GM18498 (cell line): ENCODE measurements at regions not wholly inside any gene's neighbourhood (a gene's known extent, or its start where the extent isn't known, plus 50 kb on each side); places are given as distances from the start of the nearest gene placed in this dataset.

Experiments
- ATAC-seq: cut with Tn5 transposase; IDR thresholded peaks from one replicate; pipeline ENCODE4 v1.9.1; 2021; ENCODE audit warnings: mild to moderate bottlenecking, moderate library complexity; ENCODE audit not compliant: unreplicated experiment

DNA sequence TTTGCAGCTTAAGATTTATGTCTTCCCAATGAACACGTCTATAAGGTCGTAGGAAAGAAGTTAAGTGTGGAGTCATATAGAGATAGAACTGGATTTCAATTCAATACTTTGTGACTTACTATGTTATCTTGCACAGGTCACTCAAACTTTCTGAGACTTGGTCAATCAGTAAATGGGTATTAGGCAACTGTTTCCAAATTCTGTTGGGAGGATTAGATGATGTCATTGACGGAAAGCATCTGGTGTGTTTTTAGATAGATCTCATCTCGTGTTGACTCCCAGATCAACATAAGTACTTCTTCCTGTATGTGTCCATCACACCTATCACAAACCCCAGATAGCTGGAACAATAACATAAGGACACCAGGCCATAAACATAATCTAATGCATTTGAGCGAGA, 771.1 kb upstream of the FANCL start:
- no peak for ATAC-seq

DNA sequence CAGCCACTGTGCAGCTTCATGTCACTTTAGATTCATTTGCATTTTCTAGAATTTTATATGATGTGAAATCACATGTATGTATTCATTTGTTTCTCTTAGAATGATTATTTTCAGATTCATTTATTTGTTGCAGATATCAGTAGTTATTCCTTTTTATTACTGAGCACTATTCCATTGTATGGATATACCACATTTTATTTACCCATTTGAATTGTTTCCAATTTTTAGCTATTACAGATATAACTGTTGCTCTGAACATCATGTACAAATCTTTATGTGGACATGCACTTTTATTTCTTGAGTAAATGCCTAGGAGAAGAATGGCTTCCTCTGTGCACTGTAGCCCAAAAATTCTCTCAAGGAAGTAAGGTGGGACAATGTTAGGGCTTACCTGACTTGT, 767.8 kb upstream of the FANCL start:
- no peak for ATAC-seq

DNA sequence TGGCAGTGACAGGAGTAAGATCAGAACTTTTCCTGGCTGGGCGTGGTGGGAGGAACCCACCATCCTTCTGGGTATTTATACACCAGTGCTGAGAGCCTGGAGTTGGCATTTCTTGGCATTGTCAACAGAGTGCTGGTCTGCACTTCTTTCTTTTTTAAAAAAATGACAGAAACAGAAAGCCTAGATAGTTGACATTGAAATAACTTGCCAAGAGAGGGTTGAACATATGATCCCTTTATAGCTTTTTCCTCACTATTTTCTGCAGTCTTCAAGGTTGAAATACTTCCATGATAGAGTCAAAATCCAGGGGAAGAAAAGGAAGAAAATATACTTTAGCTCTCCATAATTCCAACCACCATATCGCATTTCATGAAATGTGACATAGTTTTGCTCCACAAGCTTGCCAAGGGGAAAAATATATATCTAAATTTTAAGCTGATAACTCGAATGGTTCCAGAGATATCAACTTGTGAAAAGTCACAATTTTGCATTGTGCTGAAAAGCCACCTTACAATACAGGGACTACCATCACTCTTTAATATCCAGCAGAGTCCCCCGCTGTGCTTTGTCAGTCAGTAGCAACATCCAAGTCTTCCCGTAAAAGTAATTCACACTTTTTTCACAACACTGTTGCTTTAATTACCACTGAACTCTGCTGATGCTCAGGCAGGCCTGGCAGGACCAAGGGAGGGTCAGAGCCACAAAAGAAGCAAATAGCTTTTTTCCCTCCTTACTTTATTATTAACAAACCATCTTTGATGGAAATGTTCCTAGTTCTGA, 764.9 kb upstream of the FANCL start:
- no peak for ATAC-seq

DNA sequence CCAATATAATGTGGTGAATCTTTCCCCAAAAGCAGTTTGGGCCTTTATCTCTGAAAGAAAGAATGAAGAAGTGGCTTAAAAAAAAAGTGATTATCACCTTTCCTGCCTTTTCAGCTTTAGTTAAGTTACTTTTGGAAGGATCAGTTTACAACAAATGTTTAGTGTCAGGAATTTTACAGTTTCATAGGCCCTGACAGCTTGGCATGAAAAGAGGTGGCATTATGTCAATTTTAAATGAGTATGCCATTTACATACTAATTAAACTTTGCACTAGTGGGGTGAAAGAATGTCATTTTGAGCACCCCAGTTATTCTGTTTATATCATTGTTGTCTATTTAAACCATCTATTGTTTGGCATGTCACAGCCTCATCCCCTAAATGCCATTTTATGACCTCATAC, 763.5 kb upstream of the FANCL start:
- no peak for ATAC-seq

DNA sequence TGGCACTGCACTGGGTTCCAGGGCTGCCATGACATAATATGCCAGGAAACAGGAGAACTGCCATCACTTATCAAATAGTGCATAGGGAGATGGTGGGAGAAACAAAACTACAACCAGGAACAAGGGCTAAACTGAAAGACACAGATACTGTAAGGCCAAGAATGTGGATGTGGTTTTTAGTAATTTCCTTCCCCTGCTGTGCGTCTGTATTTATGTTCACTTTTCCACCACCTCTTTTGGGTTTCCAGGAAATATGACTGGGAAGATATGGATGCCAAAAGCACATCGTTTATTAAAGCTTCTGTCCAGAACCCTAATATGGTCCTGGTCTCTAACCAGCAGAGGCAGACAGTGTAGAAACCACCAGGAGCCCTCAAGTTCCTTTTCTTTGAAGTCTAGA, 759.7 kb upstream of the FANCL start:
- no peak for ATAC-seq

DNA sequence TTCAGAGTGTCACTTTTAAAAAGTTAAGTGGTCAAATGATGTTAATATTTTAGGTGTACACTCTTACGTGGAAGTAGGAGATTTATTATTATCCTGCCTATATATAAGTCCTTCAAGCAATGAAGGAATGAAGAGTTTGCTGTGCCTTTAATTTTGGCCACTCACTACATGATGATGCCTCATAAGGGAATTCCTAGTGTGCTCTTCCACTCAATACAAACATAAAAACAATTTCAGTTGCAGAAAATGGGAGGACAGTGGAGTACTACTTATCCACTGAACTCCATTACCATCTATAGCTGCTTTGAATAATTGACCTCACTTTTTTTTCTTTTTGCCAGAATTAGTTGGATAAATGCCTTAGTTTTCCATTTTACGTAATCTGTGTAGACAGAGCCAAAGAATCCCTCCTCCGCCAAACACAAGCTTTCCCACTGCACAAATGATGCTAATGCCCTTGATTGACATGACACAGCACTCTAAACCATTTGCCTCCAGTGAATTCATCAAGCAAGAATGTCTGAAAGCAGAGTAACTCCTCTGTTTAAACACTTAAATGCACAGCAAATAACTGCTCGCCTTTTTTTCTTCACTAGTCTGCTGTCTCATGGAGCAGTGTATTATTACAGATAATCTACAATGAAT, 751.1 kb upstream of the FANCL start:
- ATAC-seq = no peak

DNA sequence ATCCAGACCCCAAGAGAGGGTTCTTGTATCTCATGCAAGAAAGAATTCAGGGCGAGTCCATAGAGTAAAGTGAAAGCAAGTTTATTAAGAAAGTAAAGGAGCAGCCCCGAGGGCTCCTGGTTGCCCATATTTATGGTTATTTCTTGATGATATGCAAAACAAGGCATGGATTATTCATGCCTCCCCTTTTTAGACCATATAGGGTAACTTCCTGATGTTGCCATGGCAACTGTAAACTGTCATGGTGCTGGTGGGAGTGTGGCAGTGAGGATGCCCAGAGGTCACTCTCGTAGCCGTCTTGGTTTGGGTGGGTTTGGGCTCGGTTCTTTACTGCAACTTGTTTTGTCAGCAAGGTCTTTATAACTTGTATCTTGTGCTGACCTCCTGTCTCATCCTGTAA, 750.2 kb upstream of the FANCL start:
- no peak for ATAC-seq

DNA sequence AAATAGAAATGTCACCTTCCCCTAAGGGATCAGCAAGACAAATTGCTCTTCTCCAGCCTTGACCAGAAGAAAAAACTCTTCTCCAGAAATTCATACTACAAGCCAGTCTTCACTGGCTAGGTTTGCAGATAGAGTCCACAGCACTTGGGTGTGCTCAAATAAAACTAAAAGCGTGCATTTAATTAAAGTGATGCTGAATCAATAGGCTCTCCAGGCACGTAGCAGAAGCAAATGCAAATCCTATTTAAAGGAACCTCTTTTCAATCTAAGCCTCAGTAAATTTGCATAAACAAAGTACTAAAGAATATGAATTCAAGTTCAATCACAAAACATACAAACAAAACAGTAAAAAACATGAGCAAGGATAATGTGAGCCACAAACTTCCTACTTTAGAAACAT, 744.4 kb upstream of the FANCL start:
- ATAC-seq = no peak

DNA sequence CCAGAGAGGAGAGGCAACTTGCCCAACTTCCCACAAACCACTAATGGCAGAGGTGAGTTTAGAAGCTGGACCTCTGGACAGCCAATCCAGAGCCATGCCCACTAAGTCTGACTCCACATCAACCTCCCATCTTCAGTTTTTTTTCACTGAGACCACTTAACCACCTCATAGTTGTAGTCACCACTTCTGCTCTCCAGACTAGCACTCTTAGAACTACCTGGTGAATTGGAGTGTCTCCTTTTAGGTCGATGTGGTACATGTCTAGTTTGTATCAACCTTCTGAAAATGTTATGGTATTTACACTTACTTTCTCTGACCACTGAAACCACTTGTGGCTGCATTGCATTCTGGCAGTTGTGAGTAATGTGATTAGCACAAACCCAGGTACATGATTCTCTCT, 743.6 kb upstream of the FANCL start:
- ATAC-seq = no peak

DNA sequence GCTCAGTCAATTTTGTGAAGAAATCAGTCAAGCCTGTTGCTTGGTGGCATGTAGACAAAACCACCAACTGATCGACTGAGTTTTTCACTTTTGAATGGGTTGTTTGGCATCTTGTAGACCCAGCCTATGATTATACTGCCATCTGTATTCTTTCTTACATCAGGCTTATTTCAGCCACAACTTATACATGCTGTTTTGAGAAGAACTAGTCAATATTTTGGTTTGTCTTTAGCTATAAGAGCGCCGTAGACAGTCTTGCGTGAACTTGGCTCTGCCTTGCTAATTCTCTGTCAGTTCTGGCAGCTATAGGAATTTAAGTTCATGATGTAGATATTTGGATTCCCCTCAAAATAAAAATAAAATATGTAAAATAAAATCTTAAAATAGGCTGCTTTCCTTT, 742.0 kb upstream of the FANCL start:
- no peak for ATAC-seq

DNA sequence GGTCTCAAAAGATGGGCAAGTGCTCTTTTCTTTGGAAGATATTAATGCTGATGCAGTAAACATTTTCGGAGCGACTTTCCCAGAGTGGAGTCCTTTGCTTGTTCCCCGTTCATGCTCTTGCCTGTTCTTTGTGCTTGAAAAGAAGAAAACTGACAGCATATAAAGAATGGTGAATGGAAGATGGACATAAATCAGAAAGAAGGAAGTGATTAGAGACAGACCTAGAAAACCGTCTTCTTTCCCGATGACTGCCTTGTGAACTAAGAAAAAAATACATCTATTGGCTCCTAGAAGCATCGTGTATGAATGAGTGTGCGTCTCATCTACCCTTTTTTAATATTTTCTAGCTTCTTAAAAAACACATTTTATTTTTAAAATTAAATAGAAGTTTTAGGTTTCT, 740.1 kb upstream of the FANCL start:
- ATAC-seq = no peak

DNA sequence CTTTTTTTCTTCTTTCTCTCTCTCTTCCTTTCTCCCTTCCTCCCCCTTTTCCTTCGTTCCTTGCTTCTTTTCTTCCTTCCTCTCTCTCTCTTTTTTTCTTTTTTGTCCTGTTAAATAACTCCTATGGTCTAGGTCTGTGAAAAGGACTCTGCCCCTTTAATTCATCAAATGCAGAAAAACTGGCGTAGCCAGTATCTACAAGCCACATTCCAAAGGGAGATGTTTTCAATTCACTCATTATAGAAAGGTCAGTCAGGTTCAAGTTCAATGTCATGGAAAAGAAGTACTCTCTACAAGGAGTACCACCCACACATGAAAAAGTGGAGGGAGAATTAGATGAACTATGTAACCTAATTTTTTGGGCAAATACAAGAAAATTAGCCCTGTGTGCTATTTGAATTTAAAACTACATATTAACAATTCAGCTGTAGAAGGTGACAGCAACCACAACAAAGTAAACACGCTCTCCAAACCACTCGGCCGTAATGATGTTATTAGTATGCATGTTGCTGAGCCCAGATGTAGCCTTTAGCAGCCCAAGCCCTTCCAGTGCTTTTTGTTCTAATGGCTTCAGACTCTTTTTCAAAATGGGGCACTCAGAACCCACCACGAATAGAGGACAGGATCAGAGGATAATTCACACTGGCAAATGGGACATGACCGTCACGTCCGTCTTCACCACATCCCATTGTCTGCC, 735.4 kb upstream of the FANCL start:
- ATAC-seq = no peak

DNA sequence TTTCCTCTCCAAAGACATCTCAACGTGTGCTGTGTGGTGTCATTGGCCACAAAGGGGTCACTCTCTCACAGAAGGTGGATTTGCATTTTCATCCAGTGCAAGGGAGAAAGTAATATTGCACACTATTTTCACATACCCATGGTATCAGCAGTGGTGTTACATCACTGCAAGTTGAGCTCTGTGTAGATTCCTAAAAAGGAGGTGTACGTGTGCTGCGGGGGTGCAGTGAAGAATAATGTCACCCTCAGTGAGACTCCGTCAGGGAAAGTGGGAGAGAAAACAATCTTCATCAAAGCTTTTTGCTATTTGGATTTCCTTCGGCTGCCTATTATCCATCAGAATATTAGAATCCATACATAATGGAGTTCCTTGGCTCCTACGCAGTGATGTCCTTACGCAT, 733.8 kb upstream of the FANCL start:
- ATAC-seq = no peak

DNA sequence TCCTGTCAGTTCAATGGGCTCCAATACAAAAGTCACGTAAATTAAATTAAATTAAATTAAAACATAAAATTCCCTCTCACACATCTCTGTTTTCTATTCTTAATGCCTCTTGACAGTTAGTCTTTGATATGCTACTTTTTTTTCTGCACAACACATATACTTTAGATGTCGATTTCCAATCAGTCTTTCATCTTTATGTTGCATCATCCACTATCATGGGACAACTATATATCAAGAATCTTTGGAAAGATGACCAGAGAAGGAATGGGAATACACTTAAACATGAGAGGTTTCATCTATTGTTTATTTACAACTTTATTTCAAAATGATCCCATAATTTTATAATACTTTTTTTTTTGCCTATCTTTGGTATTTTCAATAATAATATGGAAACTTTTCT, 733.3 kb upstream of the FANCL start:
- no peak for ATAC-seq

DNA sequence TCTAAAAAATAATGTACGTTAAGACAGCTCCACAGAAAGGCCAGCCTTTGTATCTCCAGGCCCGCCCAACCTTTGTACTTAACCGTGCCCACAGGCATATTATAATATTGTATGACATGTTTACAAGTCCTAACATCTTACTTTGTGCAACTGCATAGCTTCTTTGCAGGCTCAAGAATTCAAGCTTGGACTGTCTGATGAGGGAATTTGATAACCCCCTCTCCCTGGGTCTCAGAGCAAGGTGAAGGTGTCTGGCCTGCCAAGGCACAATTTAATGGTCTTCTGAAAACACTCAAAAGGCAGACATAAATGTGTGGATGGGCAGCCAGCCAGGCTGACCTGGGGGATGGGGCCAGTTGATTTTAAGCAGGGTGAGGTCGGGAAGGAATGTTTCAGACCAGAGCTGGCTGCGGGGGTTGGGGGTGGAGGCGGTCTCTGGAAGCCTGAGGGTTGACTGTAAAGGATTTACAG, 732.7 kb upstream of the FANCL start:
- ATAC-seq = no peak

DNA sequence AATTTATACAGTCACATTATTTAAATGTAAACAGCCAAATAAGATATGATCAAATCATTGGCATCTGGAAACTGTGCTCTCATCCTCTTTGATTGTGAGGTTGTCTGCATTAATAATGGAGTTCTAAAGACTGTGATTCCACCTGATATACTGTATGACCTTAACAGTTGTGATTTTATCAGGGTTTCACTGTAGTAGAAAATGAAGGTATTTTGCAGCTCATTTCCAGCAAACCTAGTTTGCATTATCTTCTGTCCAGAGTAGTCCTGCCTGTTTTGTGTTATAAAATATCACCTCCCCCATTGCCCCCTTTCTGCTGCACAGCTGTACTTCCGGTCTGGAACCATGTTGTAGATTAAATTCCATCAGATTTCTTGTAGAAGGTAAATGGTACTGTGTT, 731.6 kb upstream of the FANCL start:
- no peak for ATAC-seq

DNA sequence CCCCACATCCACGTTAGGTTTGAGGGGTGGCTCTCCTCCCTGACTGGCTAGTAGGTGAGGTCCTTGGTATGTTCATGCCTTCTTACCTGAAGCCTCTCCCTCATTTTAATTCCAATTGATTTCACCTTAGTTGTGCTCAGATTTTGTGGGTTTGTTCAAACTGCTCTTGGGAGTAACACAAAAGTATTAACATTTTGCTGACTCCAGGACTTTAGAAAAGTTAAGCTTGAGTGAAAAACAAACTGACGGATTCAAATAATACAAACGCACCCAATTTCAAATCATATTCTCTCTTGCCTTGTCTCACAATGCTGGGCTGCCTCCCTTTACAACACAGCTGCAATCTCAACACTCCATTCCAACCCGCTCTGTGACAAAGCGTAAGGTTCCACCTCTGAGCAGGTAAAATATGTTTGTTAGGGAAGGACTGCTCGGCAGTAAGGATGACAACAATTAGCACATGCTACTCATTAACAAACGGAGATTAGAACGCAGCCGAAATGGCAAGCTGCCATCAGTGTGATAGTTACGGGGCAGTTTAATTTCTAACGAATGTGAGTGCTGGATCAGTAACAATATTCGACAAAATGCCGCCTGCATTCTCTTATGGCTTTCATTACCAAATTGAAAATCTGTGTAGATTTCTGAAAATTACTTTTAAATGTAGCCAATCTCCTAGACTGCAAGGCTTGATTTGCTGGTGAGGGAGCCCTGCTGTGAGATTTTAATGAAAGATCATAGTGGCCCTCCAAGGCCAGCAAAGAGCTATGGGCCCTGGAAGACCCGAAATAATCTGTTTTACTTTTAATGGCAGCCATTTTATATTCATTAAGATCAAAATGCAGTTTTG, 730.6 kb upstream of the FANCL start:
- ATAC-seq = no peak

DNA sequence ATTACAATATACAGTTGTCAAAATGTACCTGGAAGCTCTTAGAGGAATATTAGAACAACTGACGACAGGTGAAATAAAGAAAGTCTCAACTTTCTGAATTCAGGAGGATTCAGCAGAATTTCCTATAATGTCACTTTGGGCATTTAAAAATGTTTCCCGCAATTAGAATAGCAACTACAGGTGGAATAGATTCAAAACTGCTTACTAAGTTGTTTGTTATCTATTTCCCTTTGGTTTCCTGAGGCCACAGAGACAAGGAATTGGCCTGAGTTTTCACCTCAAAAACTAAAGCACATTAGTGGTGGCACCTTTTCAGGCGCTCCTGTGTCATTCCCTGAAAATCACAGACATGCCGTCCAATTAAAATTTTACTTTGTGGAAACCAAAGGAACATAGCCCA, 729.2 kb upstream of the FANCL start:
- ATAC-seq = no peak

DNA sequence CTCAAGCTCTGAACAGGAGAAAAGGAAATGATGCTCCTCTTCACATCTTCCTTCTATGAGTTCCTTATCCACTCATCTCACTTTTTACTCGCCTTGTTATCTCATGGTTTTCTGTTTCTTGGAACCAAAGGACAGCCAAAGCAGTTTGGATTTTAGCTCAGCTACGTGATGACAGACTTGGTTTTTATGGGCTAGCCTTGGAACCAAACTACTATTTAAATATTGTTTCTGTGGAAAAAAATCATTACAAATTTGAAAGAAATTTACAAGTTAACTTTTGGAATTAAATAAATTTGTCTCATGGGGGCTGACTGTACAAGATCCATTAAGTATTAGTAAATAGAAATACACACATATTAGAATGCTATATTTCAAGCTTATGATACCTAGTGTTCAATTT, 727.8 kb upstream of the FANCL start:
- no peak for ATAC-seq

DNA sequence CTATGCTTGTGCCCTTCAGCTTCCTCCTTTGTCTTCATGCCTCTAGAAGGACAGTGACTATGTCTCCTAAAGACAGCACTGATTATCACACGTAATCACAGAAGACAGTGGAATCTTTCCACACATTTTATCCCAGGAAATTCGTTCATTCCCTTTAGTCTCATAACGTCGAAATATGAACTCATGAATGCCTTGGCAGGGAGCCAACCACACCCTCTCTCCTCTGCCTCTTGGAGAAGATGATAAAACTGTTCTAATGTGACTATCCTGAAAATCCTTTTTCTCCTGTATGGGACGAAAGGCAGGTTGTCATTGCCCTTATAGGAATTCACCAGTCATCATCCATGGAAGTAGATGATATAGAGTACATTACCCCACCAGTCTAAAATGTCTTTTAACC, 726.6 kb upstream of the FANCL start:
- no peak for ATAC-seq

DNA sequence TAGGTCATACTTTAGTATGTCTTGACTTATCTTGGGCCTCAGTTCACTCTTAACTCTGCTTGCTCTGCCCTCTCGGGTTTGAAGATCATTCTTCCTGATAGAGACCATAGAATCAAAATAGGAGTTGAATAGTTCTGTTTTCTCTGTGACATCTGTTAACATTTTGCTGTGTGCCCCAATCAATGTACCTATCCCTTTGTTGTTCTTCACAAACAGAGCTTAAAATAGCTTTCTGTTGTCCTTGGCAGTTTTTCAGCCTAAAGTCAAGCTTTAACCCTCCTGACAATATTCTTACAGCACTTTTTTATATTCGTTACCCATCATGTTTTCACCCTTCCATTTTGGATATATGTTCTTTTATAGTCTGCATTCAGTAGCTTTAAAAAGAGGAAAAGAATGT, 724.5 kb upstream of the FANCL start:
- no peak for ATAC-seq
